ENCODE measurements at regions not wholly inside any gene's neighbourhood (a gene's known extent, or its start where the extent isn't known, plus 50 kb on each side); places are given as distances from the start of the nearest gene placed in this dataset.

GRCh38 chr12:115306380-115306779, 622.4 kb upstream of the TBX3 start:
- TF ChIP-seq OSR1 (CRISPR knock-in tag; IDR thresholded peaks at IDR 0.05): no peak
- TF ChIP-seq GLIS3 (CRISPR knock-in tag; IDR thresholded peaks at IDR 0.05): no peak
- no peak for TF ChIP-seq ZNF8 (CRISPR knock-in tag; IDR thresholded peaks at IDR 0.05)
- TF ChIP-seq ZC3H10 (CRISPR knock-in tag; IDR thresholded peaks at IDR 0.05): no peak
- TF ChIP-seq ISL1 (CRISPR knock-in tag; IDR thresholded peaks at IDR 0.05): no peak
- TF ChIP-seq TCF4 (CRISPR knock-in tag; IDR thresholded peaks at IDR 0.05; ENCODE audit: borderline replicate concordance): no peak
- TF ChIP-seq CSRNP3 (CRISPR knock-in tag; IDR thresholded peaks at IDR 0.05): no peak
- no peak for TF ChIP-seq ZNF70 (CRISPR knock-in tag; IDR thresholded peaks at IDR 0.05)
- TF ChIP-seq ESRRG (CRISPR knock-in tag; IDR thresholded peaks at IDR 0.05): no peak
- TF ChIP-seq ZFP3 (CRISPR knock-in tag; IDR thresholded peaks at IDR 0.05): no peak
- ATAC-seq: no peak

- ATAC-seq: no peak
Observed at GRCh38 chr12:115305867-115306266, 621.9 kb upstream of the TBX3 start.

GRCh38 chr12:115305275-115305674, 621.3 kb upstream of the TBX3 start:
- no peak for ATAC-seq
- TF ChIP-seq ZFP3 (CRISPR knock-in tag; IDR thresholded peaks at IDR 0.05) (no peak), RARB (CRISPR knock-in tag; IDR thresholded peaks at IDR 0.05) (no peak), ZNF565 (CRISPR knock-in tag; conservative IDR thresholded peaks at IDR 0.05; ENCODE audit: low read depth) (no peak), ARNTL (CRISPR knock-in tag; IDR thresholded peaks at IDR 0.05; ENCODE audit: borderline replicate concordance, low read depth) (no peak), OSR1 (CRISPR knock-in tag; IDR thresholded peaks at IDR 0.05) (no peak), ESRRG (CRISPR knock-in tag; IDR thresholded peaks at IDR 0.05) (no peak), ZNF70 (CRISPR knock-in tag; IDR thresholded peaks at IDR 0.05) (no peak), CSDC2 (CRISPR knock-in tag; IDR thresholded peaks at IDR 0.05) (no peak), ZNF8 (CRISPR knock-in tag; IDR thresholded peaks at IDR 0.05) (no peak), POU6F1 (CRISPR knock-in tag; IDR thresholded peaks at IDR 0.05; ENCODE audit: borderline replicate concordance, low read depth) (no peak), TOX (CRISPR knock-in tag; IDR thresholded peaks at IDR 0.05; ENCODE audit: borderline replicate concordance) (no peak), TCF4 (CRISPR knock-in tag; IDR thresholded peaks at IDR 0.05; ENCODE audit: borderline replicate concordance) (no peak), ZC3H10 (CRISPR knock-in tag; IDR thresholded peaks at IDR 0.05) (no peak), SNAI2 (CRISPR knock-in tag; IDR thresholded peaks at IDR 0.05) (no peak), PPARA (CRISPR knock-in tag; IDR thresholded peaks at IDR 0.05; ENCODE audit: borderline replicate concordance) (no peak), GLIS3 (CRISPR knock-in tag; IDR thresholded peaks at IDR 0.05) (no peak), BACH2 (CRISPR knock-in tag; IDR thresholded peaks at IDR 0.05; ENCODE audit: borderline replicate concordance) (no peak), PATZ1 (CRISPR knock-in tag; IDR thresholded peaks at IDR 0.05; ENCODE audit: borderline replicate concordance) (no peak)

More at GRCh38 chr12:115305867-115306266, 621.9 kb upstream of the TBX3 start:
- TF ChIP-seq ZNF8 (CRISPR knock-in tag; IDR thresholded peaks at IDR 0.05) (no peak), CSRNP3 (CRISPR knock-in tag; IDR thresholded peaks at IDR 0.05) (no peak), ESRRG (CRISPR knock-in tag; IDR thresholded peaks at IDR 0.05) (no peak), PPARA (CRISPR knock-in tag; IDR thresholded peaks at IDR 0.05; ENCODE audit: borderline replicate concordance) (no peak), RARB (CRISPR knock-in tag; IDR thresholded peaks at IDR 0.05) (no peak), TCF4 (CRISPR knock-in tag; IDR thresholded peaks at IDR 0.05; ENCODE audit: borderline replicate concordance) (no peak), TSHZ2 (CRISPR knock-in tag; IDR thresholded peaks at IDR 0.05) (no peak), ZFP3 (CRISPR knock-in tag; IDR thresholded peaks at IDR 0.05) (no peak), SNAI2 (CRISPR knock-in tag; IDR thresholded peaks at IDR 0.05) (no peak), BACH2 (CRISPR knock-in tag; IDR thresholded peaks at IDR 0.05; ENCODE audit: borderline replicate concordance) (no peak), ZC3H10 (CRISPR knock-in tag; IDR thresholded peaks at IDR 0.05) (no peak)
